Choroid plexus epithelial cell (primary cell): ENCODE measurements at regions not wholly inside any gene's neighbourhood (a gene's known extent, or its start where the extent isn't known, plus 50 kb on each side); places are given as distances from the start of the nearest gene placed in this dataset.
A peak's percentile ranks its signal among the peaks of the same experiment; 100 is the strongest.
"Not testable (repeated sequence)": the region's sequence is repeated elsewhere in the genome, so short reads cannot be mapped to it uniquely, and the experiment has no call there.

Experiments used
- DNase-seq: peaks from one replicate; pipeline ENCODE4 v3.0.0-alpha.2; 2010; ENCODE audit warnings: low read depth
- H3K4me3 ChIP-seq: 2 replicates; pipeline ENCODE4 v1.5.1; 2011; ENCODE audit warnings: low read depth, mild to moderate bottlenecking, control low read depth, low read length, moderate library complexity
- CTCF ChIP-seq: conservative IDR thresholded peaks from 2 replicates; pipeline ENCODE4 v1.5.1; 2011; ENCODE audit warnings: low read depth, mild to moderate bottlenecking, control low read depth, inconsistent platforms, low read length, moderate library complexity

DNA sequence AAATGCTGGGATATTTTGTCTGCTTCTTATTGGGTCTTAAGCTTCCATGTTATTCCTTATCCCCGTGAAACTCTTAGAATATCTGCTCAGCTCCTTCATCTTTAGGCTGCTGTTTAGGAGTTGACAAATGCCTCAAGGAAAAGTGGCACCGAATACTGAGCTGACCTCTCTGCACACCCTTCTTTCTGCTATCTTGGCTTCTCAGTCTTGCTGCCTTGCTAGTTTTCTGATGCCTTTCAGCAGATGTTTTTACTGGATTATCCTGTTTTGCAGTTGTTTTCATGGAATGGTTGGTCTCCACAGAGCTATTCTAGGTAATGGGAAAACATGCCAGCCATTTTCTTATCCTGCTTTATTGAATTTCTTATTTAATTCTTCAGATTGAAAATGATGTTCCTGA lies 86.3 kb downstream of the GYPE start:
- no peak for TF ChIP-seq CTCF
- no peak for DNase-seq

GRCh38 chr4:143817866-143818265 lies 87.5 kb downstream of the GYPE start:
- not testable (repeated sequence) for DNase-seq

More for the DNA sequence above, 86.3 kb downstream of the GYPE start:
- no peak overlapping the region for H3K4me3 ChIP-seq

DNA sequence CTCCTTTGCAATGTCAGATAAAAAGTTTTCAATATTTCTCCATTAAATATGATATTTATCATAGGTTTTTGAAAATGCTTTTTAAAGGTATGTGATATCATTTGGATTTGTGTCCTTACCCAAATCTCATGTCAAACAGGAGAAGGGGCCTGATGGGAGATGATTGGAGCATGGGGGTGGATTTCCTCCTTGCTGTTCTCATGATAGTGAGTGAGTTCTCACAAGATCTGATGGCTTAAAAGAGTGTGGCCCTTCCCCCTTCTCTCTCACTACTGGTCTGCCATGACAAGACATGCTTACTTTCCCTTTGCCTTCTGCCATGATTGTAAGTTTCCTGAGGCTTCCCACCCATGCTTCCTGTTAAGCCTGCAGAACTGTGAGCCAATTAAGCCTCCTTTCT lies 90.0 kb downstream of the GYPE start:
- not testable (repeated sequence) for H3K4me3 ChIP-seq, DNase-seq

More at GRCh38 chr4:143817866-143818265, 87.5 kb downstream of the GYPE start:
- H3K4me3 ChIP-seq = not testable (repeated sequence)

DNA sequence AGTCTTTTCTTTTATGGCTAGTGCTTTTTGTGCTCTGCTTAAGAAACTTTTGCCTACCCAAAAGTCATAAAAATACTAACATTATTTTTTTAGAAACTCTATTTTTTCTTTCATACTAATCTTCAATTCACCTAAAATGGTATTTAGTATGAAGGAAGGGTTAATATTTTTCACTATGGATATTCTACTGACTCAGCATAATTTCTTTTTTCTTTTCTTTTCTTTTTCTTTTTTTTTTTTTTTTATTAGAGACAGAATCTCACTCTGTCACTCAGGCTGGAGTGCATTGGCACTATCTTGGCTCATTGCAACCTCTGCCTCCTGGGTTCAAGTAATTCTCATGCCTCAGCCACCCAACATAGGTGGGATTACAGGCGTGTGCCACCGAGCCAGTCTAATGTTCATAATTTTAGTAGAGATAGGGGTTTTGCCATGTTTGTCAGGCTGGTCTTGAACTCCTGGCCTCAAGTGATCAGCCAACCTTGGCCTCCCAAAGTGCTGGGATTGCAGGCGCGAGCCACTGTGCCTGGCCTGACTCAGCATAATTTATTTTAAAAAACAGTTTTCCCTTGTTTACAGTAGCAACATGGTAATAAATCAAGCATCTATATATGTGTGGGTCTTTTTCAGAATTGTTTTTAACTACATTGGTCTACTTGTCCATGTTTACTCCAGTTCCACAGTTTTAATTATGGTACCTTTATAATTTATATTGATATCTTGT lies 91.8 kb downstream of the GYPE start:
- DNase-seq = not testable (repeated sequence)

GRCh38 chr4:143791693-143792092 lies 91.2 kb upstream of the FREM3 start:
- not testable (repeated sequence) for DNase-seq, H3K4me3 ChIP-seq

More for the DNA sequence above, 91.8 kb downstream of the GYPE start:
- H3K4me3 ChIP-seq = not testable (repeated sequence)

- DNase-seq, H3K4me3 ChIP-seq: not testable (repeated sequence)
These were observed 90.0 kb upstream of the FREM3 start for GRCh38 chr4:143790425-143790824.

DNA sequence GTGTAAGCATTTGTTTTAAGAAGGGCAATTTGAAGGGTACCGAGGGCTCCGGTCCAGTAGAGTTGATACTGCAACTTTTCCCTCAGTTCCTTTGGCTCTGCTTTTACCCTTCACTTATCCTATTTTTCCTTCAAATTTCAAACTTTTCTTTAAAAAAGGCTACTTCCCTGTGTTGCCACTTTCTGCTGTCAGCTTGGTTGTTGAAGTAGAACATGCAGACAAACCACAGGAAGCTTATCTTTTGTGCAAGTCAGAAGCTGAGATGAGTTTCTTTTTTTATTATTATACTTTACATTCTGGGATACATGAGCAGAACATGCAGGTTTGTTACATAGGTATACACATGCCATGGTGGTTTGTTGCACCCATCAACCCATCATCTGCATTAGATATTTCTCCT lies 89.1 kb upstream of the FREM3 start:
- not testable (repeated sequence) for H3K4me3 ChIP-seq, DNase-seq

GRCh38 chr4:143784567-143784966 lies 84.1 kb upstream of the FREM3 start:
- no peak overlapping the region for H3K4me3 ChIP-seq
- DNase-seq = no peak
- TF ChIP-seq CTCF = no peak

- no peak for DNase-seq
- TF ChIP-seq CTCF = no peak
These were observed 82.0 kb upstream of the FREM3 start for GRCh38 chr4:143782521-143782920.

DNA sequence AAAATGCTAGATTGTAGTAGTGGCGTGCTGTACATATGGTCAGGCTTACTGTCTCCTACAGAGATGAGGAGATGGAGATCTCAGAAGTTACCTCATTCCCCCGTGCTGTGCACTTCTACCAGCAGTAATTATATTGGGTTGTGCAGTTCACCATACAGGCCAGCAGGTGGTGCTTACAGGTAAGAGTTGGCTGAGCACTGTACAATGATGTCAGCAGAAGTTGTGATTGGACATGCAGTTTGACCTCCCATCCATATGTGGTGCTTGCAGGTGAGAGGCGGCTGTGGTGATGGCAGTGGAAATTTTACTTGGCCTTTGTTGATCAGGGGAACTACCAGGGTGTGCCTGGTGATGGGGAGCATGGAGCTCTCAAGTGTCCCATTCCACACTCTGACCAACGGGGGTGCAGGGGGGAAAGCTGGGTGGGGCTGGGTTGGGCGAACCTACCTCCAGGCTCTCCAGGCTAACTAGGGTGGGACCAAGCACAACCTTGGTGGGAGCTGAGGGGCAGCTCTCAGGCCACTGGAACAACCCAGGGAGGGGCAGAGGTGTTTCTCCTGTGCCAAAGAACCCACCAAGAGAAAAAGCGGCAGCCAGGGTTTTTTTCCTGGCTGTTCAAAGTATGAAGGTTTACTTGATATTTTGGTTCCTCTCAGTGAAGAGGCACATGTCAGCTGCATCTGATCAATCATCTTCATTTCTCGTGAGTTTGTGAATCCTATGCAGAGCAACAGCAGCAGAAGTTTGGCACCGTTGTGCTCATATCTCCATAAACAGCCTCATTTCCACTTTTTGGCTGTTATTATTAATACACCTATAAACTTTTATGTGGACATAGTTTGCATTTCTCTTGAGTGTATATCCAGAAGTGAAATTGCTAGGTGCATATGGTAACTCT lies 73.8 kb upstream of the FREM3 start:
- DNase-seq = peak; percentile 86
- peak; percentile 86 for TF ChIP-seq CTCF
- no peak overlapping the region for H3K4me3 ChIP-seq

More at GRCh38 chr4:143782521-143782920, 82.0 kb upstream of the FREM3 start:
- no peak overlapping the region for H3K4me3 ChIP-seq
